Loucy (cell line): ENCODE measurements at regions not wholly inside any gene's neighbourhood (a gene's known extent, or its start where the extent isn't known, plus 50 kb on each side); places are given as distances from the start of the nearest gene placed in this dataset.

ENCODE experiments used
- H2AFZ ChIP-seq: fragments of 200-600 bp; sonication (generic); 2 replicates; pipeline ENCODE4 v1.6.0; 2016; ENCODE audit warnings: antibody characterized with exemption, mild to moderate bottlenecking, low read length, moderate library complexity
- H3F3A ChIP-seq: fragments of 200-600 bp; 2 replicates; pipeline ENCODE4 v1.6.0; 2016; ENCODE audit warnings: antibody characterized with exemption, low read depth, mild to moderate bottlenecking
- H3K27me3 ChIP-seq: fragments of 200-600 bp; sonication (generic); 2 replicates; pipeline ENCODE4 v1.6.1; 2014; ENCODE audit warnings: low read length, mild to moderate bottlenecking; ENCODE audit not compliant: insufficient read depth, poor library complexity, severe bottlenecking
- H3K36me3 ChIP-seq: fragments of 200-600 bp; sonication (generic); 2 replicates; pipeline ENCODE4 v1.6.1; 2016; ENCODE audit warnings: low read length; ENCODE audit not compliant: insufficient read depth
- H3K4me1 ChIP-seq: fragments of 200-600 bp; sonication (generic); 2 replicates; pipeline ENCODE4 v1.5.1; 2014; ENCODE audit warnings: low read length, mild to moderate bottlenecking; ENCODE audit not compliant: insufficient read depth, poor library complexity, severe bottlenecking
- H3K4me2 ChIP-seq: fragments of 200-600 bp; sonication (generic); 2 replicates; pipeline ENCODE4 v1.6.0; 2014; ENCODE audit warnings: antibody characterized with exemption, low read length, low read depth, mild to moderate bottlenecking; ENCODE audit not compliant: poor library complexity, severe bottlenecking
- H3K4me3 ChIP-seq: fragments of 200-600 bp; sonication (generic); 2 replicates; pipeline ENCODE4 v1.5.1; 2014; ENCODE audit warnings: low read length, mild to moderate bottlenecking, mixed read lengths; ENCODE audit not compliant: poor library complexity, severe bottlenecking
- H3K79me2 ChIP-seq: fragments of 200-600 bp; sonication (generic); 2 replicates; pipeline ENCODE4 v1.6.1; 2014; ENCODE audit warnings: low read length; ENCODE audit not compliant: insufficient read depth
- H3K9ac ChIP-seq: fragments of 200-600 bp; sonication (generic); 2 replicates; pipeline ENCODE4 v1.6.0; 2014; ENCODE audit warnings: mild to moderate bottlenecking, low read depth, low read length, moderate library complexity; ENCODE audit not compliant: poor library complexity, severe bottlenecking
- H3K9me2 ChIP-seq: fragments of 200-600 bp; sonication (generic); replicated peaks from 2 replicates; pipeline ENCODE4 v1.6.1; 2016; ENCODE audit warnings: low read depth, low read length, mixed read lengths
- H3K9me3 ChIP-seq: fragments of 200-600 bp; sonication (generic); 2 replicates; pipeline ENCODE4 v1.6.1; 2014; ENCODE audit warnings: mild to moderate bottlenecking, antibody characterized with exemption, low read length, low read depth; ENCODE audit not compliant: insufficient read depth
- H4K20me1 ChIP-seq: fragments of 200-600 bp; sonication (generic); 2 replicates; pipeline ENCODE4 v1.6.0; 2014; ENCODE audit warnings: antibody characterized with exemption, low read length, mild to moderate bottlenecking; ENCODE audit not compliant: insufficient read depth, poor library complexity, severe bottlenecking
- CTCF ChIP-seq: fragments of 200-600 bp; sonication (generic); conservative IDR thresholded peaks from 2 replicates; pipeline ENCODE4 v1.5.1; 2014; ENCODE audit warnings: mild to moderate bottlenecking, antibody characterized with exemption, low read length
- EZH2phosphoT487 ChIP-seq: fragments of 200-600 bp; IDR thresholded peaks from 2 replicates; pipeline ENCODE4 v1.6.1; 2018; ENCODE audit warnings: antibody characterized with exemption, mild to moderate bottlenecking, moderate library complexity, borderline replicate concordance

DNA sequence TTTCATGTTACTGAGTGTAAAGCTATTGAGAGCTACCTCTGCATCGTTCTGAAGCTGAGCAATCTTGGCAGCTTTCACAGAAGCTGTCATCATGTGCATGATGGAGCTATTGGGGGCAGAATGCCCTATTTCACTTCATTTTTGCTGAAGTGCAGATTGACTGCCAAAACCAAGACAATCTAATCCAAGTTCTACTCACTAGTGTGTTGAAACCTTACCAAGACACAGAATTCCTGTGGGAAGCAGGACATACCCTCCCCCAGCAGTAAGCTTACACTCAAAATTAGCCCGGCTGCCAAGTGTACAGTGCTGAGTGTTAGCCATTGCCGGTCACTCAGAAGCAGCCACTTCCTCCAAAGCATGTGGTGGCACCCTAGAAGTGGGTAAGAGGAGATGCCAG lies 177.3 kb upstream of the TENT5A start:
- Histone ChIP-seq H4K20me1 (no peaks in the 10 kb centered on the region), H2AFZ (no peak overlapping the region), H3K9ac (no peak overlapping the region), H3K36me3 (no peaks in the 10 kb centered on the region), H3K4me2 (no peak overlapping the region), H3K9me3 (no peaks in the 10 kb centered on the region), H3K4me3 (no peak overlapping the region), H3K27me3 (no peaks in the 10 kb centered on the region), H3K4me1 (no peaks in the 10 kb centered on the region), H3F3A (no peaks in the 10 kb centered on the region), H3K9me2 (no peaks in the 10 kb centered on the region), H3K79me2 (no peaks in the 10 kb centered on the region)
- no peak for TF ChIP-seq EZH2phosphoT487
- no peak for TF ChIP-seq CTCF

DNA sequence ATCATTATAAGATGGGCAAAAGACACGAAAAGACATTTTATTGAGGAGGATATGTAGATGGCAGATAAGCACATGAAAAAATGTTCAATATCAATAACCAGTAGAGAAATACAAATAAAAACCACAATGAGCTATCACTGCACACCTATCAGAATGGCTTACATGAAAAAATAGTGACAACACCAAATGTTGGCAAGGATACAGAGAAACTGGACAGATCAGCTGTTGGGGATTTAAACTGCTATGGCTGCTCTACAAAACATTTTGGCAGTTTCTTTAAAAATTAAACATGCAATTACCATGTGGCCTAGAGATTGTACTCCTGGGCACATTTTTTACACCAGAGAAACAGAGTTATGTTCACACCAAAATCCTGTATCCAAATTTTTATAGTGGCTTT lies 172.7 kb upstream of the TENT5A start:
- Histone ChIP-seq H3K9ac (no peak overlapping the region), H3K27me3 (no peaks in the 10 kb centered on the region), H3K4me3 (no peak overlapping the region), H2AFZ (no peak overlapping the region), H3K79me2 (no peaks in the 10 kb centered on the region; the same call in 1 of the 2 replicates), H3K36me3 (no peaks in the 10 kb centered on the region), H4K20me1 (no peaks in the 10 kb centered on the region), H3K4me2 (no peak overlapping the region), H3K9me3 (0 out of 2 replicates have a peak, but pooled peaks cover 12% of the 10 kb centered on the region), H3K4me1 (peaks cover 9% of the 10 kb centered on the region), H3K9me2 (no peaks in the 10 kb centered on the region), H3F3A (peaks cover 6% of the 10 kb centered on the region; the same call in 1 of the 2 replicates)
- no peak for TF ChIP-seq CTCF
- TF ChIP-seq EZH2phosphoT487, result no peak

DNA sequence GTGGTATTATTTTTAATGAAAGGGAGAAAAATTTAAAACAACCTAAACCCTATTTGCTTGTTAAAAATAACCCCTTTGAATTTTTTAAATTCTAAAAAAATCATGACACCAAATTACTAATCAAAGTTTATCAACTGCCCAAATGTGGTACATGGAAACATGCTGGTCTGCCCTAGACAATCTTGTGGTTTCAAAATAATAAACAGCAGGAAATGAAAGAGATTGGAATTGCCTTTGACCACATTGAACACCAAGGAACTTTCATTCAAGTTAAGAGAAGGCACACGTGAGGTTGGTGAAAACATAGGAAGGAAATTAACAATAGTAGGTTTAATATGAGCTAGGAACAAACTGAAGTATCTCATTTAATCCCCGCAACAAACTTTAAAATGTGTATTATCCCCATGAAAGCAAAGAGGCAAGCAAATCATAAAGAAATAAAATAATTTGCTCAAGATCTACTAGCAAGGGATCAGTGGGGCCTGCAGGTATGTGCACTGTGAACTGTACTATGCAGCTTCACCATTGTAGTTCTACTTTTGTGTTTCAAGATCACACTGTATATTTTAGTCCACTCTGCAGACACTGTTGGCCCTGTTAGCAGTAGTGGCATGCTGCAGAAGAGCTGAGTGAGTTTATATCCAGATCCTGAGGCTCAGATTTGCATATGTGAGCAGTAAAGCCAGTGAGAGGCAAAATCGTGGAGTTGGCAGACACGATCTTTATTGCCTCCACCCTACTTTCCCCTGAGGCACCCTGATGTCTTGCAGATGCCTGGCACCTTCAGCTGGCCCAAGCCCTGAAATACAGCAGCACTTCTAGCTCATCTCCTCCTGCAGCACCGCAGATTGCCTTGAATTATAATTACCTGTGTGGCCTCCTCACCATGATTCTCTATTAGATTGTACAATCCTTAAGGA lies 157.8 kb upstream of the TENT5A start:
- no peaks in the 10 kb centered on the region for H3K9me2 ChIP-seq

More for the DNA sequence above, 157.8 kb upstream of the TENT5A start:
- Histone ChIP-seq H2AFZ (no peak overlapping the region), H3K79me2 (no peaks in the 10 kb centered on the region; the same call in 1 of the 2 replicates), H3K9me3 (no peaks in the 10 kb centered on the region), H3K4me3 (no peak overlapping the region), H3K9ac (no peak overlapping the region), H3K36me3 (no peaks in the 10 kb centered on the region), H3K4me2 (no peak overlapping the region), H3F3A (no peaks in the 10 kb centered on the region), H4K20me1 (no peaks in the 10 kb centered on the region), H3K4me1 (peaks cover 14% of the 10 kb centered on the region), H3K27me3 (no peaks in the 10 kb centered on the region)
- no peak; the same call in 1 of the 2 replicates for TF ChIP-seq EZH2phosphoT487
- no peak for TF ChIP-seq CTCF
